ENCODE measurements at regions not wholly inside any gene's neighbourhood (a gene's known extent, or its start where the extent isn't known, plus 50 kb on each side); places are given as distances from the start of the nearest gene placed in this dataset.
A peak's percentile ranks its signal among the peaks of the same experiment; 100 is the strongest.
"Not testable (repeated sequence)": the region's sequence is repeated elsewhere in the genome, so short reads cannot be mapped to it uniquely, and the experiment has no call there.

DNA sequence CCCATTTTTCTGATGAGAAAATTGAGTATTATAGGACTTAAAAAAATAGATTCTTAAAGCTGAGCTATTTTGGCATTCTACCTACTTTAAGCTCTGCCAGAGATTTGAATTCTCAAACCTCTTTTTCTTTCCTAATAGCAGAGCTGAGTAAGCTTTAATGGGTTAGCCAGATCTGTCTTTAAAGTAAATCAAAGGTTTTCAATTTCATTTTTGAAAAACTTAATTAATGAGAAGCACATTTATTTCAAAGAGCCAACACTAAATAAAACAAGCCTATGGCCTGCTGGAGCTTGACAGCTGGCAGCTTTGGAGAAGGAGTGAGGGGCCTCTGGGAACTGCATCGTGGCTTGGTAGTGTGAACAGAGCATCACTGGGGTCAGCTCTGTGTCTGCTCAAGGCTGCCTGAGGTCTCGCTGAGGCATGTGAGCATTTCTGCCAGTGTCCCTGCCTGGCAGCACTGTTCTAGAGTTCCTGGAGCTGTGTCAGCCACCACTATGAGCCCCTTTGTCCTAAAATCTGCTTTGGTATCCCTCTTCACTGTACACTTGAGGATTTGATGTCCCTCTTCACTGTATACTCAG, 50.4 kb upstream of the PRSS23 start:
- no peak for DNase-seq (ENCODE audit: low read depth in 2 of 2)

DNA sequence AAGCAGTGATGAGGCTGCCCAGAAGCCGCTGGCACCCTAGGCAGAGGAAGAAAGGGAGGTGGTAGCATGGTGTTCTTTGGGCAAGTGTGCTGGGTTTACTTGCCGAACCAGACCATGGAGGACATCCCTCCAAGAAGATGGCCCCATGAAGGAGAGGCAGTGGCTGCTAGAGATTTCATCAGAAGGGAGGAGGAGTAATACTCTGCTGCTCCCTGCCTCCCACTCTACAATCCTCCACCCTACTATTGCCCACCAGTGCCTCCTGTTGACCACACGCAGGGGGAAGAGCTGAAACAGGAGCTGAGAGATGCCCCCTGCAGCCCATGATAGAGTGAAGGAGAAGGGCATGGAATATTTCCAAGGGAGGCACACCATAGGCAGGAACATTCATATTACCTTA, 51.0 kb upstream of the PRSS23 start:
- DNase-seq (ENCODE audit: low read depth in 2 of 2): no peak

DNA sequence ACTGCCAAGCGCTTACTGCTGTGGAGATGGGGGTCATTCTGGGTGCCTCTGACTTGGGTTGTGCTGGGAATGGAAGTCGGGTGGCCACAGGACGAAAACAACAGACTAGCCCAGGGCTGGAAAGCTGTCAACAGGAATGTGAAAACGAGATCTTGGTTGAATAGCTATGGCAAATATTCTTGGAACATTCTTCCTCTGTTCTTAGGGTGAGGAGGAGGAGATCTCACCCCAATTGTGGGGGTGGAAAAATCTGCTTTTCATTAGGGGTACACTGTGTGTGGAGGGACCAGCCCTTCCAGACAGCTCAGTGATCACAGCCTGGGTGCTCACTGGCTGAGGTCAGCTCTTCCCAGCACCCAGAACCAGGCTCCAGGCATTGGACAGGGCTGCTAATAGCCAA, 52.0 kb upstream of the PRSS23 start:
- DNase-seq (ENCODE audit: low read depth in 2 of 2): no peak

DNA sequence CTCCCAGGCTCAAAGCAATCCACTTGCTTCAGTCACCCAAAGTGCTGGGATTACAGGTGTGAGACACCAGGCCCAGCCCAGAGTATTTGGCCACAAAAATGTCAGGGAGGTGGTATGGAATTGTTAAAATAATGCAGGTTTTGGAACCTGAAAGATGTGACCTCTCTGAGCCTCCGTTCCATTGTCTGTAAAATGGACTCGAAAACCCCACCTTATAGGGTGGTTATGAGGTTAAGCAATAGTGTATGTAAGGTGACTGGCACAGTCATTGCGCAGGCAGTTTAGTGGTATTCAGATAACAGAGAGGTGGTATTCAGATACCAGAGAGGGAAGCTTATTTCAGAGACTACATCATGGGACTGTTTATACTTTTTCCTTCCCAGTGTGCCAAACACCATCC, 52.5 kb upstream of the PRSS23 start:
- no peak for DNase-seq (ENCODE audit: low read depth in 2 of 2)

DNA sequence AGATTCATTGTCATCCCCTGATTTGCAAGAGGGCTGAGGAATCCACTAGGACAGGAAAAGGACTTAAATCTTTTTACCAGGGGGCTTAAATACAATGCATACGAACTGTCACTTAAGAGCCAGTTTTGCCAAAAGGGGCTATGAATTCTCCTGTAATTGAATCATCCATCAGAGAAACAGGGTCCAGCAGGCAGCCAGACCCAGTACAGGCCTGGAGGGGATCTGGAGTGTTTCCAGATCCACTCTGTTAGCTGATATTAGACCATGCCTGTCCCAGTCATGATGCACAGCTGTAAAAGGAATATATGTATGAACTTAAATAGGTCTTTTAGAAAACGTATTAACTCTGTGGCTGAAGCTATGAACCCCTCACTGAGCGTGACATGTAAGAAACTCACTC, 53.8 kb upstream of the PRSS23 start:
- no peak for DNase-seq (ENCODE audit: low read depth in 2 of 2)

DNA sequence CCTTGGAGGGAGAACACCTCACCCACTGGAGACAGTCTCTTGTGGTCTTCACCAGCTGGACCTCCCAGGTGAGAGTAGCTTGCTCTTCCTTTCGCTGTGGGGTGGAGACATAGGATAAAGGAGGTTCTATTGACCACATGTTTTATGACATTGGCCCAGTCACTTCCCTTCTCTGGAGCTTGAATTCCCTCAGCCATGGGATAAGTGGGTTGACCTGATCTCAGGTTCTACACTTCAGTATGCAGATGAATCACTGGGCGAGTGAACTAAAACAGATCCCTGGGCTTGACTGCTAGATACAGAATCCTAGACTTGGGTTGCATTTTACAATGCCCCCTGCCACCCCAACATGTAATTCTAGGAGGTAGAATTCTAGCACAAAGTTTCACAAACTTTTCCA, 54.8 kb upstream of the PRSS23 start:
- no peak for DNase-seq (ENCODE audit: low read depth in 2 of 2)

DNA sequence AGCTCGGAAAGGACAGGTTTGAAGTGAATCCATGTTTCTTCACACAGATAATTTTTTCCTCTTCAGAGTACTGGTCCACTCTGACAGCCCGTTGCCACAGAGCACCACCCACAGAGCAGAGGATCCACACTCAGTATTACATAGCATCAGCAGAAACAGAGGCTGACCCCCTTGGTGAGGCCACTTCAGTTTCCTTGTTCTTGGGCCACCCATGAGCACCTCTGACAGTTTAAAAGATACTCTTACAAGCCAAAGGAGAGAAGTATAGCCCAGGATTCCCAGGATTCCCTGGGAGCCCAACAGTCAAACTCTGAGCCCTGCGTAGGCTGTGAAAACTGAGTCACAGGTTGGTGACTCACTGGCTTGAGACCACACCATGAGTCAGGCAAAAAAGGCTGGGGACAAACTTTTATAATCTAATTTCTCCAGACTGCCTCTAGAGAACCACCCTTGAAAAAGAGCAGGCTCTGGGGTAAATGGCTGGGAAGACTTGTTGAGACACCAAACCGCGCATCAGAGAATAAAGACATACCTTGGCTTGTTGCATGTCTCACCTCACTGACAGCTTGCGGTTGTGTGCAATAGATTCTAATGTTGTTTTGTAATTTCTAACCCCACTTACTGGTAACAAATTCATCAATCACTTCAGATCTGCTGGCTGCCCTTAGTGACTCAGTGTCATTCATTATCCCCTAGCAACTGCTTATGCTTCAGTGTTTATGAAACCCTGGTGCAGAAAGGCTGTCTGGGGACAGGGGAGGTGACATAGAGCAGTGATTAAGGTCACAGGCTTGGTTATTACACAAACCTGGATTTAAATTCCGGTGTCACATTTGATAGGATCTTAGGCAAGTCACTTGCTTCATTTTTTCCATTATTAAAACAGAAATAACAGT, 56.9 kb upstream of the PRSS23 start:
- DNase-seq (ENCODE audit: low read depth in 2 of 2): peak in 1 of 2 donors; percentile 9

DNA sequence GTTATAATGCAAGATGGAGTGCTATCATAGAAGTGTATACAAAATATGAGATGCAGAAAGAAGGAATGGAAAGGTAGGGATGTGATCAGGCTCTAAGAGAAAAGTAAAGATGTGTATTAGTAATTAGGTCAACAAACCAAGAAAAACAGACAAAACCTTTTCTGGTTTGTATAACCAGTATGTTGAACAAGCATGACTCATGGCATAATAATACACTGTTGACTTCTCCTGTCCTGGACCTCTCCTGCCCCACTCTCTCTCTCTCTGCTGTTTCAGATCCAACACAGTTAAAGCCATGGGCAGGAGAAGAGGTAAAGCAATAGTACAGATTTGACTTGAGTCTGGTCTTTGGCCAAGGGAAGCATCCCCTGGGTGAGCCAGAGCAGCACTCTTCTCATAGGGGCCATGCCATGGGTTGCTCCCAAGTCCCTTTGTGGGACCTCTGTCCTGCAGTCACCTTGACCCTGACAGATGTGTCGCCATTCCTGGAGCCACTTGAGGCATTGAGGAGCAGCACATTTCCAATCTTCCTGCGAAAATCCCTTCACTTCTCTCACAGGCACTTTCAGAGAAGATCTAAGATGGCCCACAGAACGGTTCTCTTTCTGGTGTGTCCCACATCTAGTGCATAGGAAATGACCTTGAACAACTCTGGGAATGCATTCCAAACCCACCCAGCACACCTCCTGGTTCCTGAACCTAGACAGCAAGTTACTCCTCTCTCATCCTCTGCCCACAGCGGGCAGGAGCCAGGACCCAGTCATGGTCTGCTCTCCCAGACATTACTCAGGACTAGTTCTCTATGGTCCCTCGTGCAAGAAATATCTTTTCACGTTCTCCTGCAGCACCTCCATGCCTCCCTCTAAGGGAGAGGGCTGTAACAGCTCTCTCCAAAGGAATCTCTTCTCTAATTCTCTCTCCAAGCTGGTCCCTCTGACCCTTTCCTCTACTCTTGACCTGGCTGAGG, 58.2 kb upstream of the PRSS23 start:
- DNase-seq (ENCODE audit: low read depth in 2 of 2): no peak

DNA sequence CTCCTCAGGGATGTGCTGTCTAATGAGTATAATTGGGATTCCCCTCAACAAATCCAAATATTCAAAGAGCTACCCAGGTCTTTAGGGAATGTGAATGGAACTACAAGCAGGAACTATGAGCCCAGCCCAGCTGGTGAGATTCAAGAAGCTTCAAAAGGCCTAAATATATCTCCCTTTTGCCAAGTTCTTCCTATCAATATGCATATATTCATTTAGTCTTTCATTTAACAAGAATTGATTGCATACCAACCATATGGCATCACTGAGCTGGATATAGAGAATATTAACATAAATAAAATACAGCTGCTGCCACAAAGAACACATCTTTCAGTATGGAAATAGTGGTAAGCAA, 58.9 kb upstream of the PRSS23 start:
- DNase-seq (ENCODE audit: low read depth in 2 of 2): no peak

DNA sequence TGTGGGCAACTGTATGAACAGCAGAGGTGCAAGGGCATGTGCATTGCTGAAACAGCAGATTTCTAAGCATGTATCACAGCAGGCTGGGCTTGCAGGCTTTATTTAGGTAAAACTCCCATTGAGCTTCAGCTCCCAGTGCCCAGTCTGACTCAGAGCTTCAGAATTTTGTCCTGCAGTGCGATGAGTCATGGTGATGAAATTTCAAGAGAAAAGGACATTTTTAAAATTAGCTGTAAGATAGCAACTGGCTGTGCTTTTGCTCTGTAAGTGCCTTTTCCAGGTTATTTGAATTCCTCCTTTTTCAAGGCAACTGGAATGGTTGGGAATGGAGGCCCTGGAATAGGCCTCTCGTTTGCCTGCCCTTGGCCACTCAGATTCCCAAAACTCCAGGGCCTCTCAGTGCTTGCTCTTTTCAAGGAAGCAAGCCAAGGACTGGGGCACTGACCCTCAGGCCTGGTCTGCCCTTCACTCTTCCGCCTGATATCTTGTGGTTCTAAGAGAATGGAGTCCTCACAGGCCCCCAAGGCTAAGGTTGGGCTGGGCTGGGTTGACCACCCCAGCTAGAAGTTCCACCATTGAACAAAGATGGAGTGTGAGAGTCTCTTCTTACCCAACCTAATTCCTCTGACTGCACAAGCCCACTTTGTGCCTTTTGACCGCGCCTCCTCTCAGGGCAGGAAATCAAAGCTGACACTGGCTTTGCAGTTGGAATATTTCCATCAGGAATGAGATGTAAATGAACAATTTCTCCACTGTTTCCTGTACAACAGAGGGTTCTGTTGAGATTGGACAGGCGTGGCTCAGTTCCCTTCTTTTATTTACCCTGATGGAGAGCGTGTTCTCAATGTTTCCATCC, 59.5 kb upstream of the PRSS23 start:
- no peak for DNase-seq (ENCODE audit: low read depth in 2 of 2)

DNA sequence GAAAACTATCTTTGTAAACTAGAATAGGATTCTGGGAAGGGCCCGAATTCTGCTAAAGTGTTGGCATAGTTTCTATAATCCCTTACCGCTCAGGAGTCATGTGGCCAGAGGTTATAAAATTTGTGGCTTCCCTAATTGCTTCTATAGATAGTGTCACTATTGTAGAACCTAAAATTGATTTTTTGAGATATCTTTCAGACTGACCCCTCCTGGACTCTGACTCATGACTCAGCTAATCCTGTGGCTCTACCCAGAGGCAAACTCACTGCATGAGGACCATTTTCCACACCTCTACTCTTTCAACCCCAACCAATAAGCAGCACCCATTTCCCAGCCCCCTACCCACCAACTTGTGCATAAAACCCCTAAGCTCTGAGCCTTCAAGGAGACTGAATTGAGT, 61.8 kb upstream of the PRSS23 start:
- DNase-seq (ENCODE audit: low read depth in 2 of 2): no peak

DNA sequence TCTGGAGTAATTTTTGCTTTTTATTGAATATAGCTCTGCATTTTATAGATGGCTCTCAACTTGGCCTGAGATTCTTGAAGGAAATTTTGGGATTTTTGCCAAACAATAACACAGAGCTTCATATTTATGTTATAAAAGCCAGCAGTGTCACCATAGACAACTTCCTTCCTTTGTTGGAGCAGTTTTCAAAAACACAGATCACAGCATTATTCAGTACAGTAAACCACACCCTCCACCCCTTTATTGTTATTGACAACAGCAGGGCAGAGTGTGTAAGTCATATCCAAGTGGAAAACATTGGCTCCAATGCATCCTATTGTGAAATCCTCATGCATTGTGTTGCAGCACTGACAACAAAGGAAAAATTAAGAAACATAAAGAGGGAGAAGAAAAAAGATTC, 62.6 kb upstream of the PRSS23 start:
- DNase-seq (ENCODE audit: low read depth in 2 of 2): no peak

DNA sequence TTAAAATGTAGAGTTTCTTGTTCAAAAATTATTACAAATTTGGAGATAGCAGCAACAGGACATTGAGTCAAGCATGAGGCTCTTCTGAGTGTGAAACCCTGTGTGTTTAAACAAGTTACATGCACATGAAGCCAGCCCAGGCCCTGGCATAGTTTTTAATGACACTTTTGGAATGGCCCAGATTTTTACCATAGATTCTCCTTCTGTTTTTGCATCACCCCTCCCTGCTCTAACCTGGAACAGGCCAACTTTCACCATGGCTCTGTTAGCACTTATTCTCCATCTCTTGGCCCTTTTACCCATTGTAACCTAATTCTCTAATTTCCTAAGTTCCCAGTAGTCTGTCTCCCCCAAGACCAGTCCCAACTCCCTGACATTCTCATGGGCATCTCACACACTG, 63.1 kb upstream of the PRSS23 start:
- no peak for DNase-seq (ENCODE audit: low read depth in 2 of 2)

DNA sequence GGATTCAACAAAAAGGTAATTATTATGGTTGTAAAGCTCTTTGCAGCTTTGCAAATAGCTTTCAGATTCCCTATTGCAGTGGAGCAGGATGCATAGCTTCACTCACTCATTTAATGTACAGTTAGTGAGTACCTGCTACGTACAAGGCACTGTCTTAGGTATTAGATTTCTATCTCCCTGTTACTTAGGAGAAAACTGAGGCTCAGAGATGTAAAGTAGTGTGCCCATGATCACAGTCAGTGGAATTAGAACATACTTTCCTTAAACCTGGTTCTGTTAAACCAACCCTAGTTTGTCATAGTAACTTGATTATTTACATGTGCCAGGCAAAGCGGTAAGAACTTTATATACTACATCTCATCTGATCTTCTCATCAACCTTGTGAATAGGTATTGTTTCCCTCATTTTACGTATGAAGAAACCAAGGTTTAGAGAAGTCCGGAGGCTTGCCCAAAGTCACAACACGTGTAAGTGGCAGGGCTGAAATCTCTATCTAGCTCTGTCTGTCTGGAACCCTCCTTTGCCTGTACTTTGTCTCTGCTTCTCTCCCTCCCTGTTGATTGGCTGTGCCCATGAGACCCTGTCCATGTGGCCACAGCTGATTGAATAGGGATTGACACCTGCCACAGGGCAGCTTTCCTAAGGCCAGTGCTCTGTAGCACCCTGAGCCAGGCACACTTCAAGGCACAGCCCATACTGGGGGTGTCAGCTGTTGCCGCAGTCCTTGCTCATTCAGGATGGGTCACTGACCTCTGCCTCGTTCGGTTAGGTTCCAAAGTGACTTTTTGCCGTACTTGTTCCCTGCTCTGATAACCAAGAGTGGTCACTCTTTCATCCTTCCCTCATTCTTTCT, 63.8 kb upstream of the PRSS23 start:
- no peak for DNase-seq (ENCODE audit: low read depth in 2 of 2)

DNA sequence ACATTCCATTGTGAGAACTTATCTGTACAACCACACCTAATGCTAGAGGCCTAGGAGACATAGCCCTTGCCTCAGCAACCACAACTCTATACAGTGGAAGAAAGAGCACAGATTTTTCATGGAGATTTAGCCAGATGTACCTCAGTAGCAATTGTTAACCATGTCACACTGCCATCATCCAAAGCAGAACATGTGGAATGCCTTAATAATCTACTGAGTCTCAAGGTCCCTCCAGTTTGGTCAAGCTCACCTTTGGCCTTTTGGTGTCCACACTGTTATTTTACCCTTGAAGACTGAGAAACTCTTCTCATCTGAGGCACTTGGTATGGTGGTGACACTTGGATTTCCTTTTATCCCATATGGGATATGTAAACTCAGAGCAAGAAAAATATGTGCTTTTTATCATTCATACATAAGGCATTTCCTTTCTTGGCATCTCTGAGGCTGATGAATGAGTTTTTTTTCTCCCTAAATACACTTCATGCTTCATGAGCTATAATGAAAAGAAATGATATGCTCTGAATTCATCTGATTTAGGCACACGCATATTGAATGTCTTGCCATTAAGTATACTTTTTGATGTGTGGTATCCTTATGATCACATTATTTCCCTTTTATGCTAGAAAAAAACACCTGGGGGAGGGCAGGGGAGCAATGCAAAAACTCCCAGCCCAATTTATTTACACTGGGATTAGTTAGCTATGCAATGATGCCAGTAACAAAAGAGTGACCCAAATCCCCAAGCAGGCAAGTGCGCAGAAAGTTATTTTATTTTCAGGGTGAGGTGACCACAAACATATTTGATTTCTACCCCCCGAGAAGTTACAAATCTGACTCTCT, 63.3 kb upstream of the ME3 start:
- DNase-seq (ENCODE audit: low read depth in 2 of 2): no peak

DNA sequence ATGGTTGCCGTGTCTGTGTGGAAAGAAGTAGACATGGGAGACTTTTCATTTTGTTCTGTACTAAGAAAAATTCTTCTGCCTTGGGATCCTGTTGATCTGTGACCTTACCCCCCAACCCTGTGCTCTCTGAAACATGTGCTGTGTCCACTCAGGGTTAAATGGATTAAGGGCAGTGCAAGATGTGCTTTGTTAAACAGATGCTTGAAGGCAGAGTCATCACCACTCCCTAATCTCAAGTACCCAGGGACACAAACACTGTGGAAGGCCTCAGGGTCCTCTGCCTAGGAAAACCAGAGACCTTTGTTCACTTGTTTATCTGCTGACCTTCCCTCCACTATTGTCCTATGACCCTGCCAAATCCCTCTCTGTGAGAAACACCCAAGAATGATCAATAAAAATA, 60.3 kb upstream of the ME3 start:
- DNase-seq (ENCODE audit: low read depth in 2 of 2): not testable (repeated sequence)

DNA sequence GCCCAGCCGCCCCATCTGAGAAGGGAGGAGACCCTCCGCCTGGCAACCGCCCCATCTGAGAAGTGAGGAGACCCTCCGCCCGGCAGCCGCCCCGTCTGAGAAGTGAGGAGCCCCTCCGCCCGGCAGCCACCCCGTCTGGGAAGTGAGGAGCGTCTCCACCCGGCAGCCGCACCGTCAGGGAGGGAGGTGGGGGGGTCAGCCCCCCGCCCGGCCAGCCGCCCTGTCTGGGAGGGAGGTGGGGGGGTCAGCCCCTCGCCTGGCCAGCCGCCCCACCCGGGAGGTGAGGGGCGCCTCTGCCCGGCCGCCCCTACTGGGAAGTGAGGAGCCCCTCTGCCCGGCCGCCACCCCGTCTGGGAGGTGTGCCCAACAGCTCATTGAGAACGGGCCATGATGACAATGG, 59.9 kb upstream of the ME3 start:
- not testable (repeated sequence) for DNase-seq (ENCODE audit: low read depth in 2 of 2)

DNA sequence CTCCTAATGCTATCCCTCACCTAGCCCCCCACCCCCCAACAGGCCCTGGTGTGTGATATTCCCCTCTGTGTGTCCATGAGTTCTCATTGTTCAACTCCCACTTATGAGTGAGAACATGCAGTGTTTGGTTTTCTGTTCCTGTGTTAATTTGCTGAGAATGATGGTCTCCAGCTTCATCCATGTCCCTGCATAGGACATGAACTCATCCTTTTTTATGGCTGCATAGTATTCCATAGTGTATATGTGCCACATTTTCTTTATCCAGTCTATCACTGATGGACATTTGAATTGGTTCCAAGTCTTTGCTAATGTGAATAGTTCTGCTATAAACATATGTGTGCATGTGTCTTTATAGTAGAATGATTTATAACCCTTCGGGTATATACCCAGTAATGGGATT, 57.2 kb upstream of the ME3 start:
- DNase-seq (ENCODE audit: low read depth in 2 of 2): not testable (repeated sequence)

DNA sequence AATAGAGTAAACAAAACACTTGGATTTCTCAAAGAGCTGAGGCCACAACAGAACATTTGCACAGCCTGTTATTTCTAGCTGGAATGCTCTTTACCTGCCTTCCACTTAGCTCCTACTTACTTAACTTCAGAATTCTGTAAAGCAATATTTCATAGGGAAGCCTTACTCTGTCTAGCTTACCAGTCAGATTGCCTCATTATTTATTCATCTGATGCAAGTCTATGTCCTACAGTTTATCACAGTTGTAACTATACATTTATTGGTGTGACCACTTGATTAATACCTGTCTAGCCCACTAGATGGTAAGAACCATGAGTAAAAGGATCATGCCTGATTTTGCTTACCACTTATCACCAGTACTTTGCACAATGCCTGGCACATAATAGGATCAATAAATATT, 56.1 kb upstream of the ME3 start:
- DNase-seq (ENCODE audit: low read depth in 2 of 2): no peak
